ENCODE measurements at regions not wholly inside any gene's neighbourhood (a gene's known extent, or its start where the extent isn't known, plus 50 kb on each side); places are given as distances from the start of the nearest gene placed in this dataset.

DNA sequence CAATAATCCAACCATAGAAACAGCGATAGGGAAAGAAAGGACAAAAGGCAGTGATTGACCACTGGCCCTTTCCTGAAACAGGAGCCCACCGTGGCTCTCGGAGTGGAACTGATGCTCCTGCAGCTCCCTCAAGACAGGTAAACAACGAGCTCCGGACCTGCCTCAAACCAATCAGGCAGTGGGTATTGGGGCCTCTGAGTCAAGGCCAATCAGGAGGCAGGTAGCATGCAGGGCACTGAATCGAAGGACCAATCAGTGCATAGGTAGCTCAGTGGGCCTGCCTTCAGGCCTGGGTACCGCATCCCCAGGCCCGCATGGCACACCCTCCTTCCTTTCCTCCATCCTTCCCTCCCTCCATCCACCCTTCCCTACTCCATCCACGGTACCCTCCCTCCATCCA, 425.1 kb upstream of the MGMT start:
- H3K9ac ChIP-seq (ENCODE audit: low read depth in 1 of 2, low read length in 2 of 2), result no peak overlapping the region
- no peaks in the 10 kb centered on the region for H3K4me1 ChIP-seq (ENCODE audit: control insufficient read depth in 4 of 4, insufficient read depth in 4 of 4, low read length in 3 of 4)
- WGBS, result 94% methylated on average over 9 of the region's 9 CpGs
- no peak for TF ChIP-seq NR2F2 (IDR thresholded peaks at IDR 0.05)
- no peak for TF ChIP-seq YY1 (IDR thresholded peaks at IDR 0.05)
- no peak for TF ChIP-seq HNF4G (IDR thresholded peaks at IDR 0.05)
- TF ChIP-seq GABPA (IDR thresholded peaks at IDR 0.05 in 1 of 2, conservative IDR thresholded peaks at IDR 0.05 in 1 of 2), result no peak
- no peak for TF ChIP-seq EGR1 (IDR thresholded peaks at IDR 0.05; ENCODE audit: low read depth in 2 of 2)
- TF ChIP-seq RAD21 (IDR thresholded peaks at IDR 0.05), result no peak
- TF ChIP-seq, protein P1, sequence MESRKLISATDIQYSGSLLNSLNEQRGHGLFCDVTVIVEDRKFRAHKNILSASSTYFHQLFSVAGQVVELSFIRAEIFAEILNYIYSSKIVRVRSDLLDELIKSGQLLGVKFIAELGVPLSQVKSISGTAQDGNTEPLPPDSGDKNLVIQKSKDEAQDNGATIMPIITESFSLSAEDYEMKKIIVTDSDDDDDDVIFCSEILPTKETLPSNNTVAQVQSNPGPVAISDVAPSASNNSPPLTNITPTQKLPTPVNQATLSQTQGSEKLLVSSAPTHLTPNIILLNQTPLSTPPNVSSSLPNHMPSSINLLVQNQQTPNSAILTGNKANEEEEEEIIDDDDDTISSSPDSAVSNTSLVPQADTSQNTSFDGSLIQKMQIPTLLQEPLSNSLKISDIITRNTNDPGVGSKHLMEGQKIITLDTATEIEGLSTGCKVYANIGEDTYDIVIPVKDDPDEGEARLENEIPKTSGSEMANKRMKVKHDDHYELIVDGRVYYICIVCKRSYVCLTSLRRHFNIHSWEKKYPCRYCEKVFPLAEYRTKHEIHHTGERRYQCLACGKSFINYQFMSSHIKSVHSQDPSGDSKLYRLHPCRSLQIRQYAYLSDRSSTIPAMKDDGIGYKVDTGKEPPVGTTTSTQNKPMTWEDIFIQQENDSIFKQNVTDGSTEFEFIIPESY (IDR thresholded peaks at IDR 0.05), result no peak
- no peak for TF ChIP-seq JUND (IDR thresholded peaks at IDR 0.05)
- TF ChIP-seq, protein P2, sequence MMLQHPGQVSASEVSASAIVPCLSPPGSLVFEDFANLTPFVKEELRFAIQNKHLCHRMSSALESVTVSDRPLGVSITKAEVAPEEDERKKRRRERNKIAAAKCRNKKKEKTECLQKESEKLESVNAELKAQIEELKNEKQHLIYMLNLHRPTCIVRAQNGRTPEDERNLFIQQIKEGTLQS (IDR thresholded peaks at IDR 0.05), result no peak
- TF ChIP-seq FOXA2 (IDR thresholded peaks at IDR 0.05), result no peak
- TF ChIP-seq RXRA (IDR thresholded peaks at IDR 0.05), result no peak
- TF ChIP-seq FOXA1 (IDR thresholded peaks at IDR 0.05), result no peak
- TF ChIP-seq TAF1 (conservative IDR thresholded peaks at IDR 0.05), result no peak
- no peak for TF ChIP-seq SP1 (IDR thresholded peaks at IDR 0.05)
- TF ChIP-seq, protein P3, sequence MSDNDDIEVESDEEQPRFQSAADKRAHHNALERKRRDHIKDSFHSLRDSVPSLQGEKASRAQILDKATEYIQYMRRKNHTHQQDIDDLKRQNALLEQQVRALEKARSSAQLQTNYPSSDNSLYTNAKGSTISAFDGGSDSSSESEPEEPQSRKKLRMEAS (IDR thresholded peaks at IDR 0.05), result no peak
- no peak for TF ChIP-seq HNF4A (conservative IDR thresholded peaks at IDR 0.05)
- TF ChIP-seq, protein P4, sequence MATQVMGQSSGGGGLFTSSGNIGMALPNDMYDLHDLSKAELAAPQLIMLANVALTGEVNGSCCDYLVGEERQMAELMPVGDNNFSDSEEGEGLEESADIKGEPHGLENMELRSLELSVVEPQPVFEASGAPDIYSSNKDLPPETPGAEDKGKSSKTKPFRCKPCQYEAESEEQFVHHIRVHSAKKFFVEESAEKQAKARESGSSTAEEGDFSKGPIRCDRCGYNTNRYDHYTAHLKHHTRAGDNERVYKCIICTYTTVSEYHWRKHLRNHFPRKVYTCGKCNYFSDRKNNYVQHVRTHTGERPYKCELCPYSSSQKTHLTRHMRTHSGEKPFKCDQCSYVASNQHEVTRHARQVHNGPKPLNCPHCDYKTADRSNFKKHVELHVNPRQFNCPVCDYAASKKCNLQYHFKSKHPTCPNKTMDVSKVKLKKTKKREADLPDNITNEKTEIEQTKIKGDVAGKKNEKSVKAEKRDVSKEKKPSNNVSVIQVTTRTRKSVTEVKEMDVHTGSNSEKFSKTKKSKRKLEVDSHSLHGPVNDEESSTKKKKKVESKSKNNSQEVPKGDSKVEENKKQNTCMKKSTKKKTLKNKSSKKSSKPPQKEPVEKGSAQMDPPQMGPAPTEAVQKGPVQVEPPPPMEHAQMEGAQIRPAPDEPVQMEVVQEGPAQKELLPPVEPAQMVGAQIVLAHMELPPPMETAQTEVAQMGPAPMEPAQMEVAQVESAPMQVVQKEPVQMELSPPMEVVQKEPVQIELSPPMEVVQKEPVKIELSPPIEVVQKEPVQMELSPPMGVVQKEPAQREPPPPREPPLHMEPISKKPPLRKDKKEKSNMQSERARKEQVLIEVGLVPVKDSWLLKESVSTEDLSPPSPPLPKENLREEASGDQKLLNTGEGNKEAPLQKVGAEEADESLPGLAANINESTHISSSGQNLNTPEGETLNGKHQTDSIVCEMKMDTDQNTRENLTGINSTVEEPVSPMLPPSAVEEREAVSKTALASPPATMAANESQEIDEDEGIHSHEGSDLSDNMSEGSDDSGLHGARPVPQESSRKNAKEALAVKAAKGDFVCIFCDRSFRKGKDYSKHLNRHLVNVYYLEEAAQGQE (IDR thresholded peaks at IDR 0.05), result no peak
- TF ChIP-seq, protein P5, sequence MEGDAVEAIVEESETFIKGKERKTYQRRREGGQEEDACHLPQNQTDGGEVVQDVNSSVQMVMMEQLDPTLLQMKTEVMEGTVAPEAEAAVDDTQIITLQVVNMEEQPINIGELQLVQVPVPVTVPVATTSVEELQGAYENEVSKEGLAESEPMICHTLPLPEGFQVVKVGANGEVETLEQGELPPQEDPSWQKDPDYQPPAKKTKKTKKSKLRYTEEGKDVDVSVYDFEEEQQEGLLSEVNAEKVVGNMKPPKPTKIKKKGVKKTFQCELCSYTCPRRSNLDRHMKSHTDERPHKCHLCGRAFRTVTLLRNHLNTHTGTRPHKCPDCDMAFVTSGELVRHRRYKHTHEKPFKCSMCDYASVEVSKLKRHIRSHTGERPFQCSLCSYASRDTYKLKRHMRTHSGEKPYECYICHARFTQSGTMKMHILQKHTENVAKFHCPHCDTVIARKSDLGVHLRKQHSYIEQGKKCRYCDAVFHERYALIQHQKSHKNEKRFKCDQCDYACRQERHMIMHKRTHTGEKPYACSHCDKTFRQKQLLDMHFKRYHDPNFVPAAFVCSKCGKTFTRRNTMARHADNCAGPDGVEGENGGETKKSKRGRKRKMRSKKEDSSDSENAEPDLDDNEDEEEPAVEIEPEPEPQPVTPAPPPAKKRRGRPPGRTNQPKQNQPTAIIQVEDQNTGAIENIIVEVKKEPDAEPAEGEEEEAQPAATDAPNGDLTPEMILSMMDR (IDR thresholded peaks at IDR 0.05; ENCODE audit: low read depth, low read length, missing input control), result no peak
- H3K27ac ChIP-seq (ENCODE audit: low read depth in 1 of 2, low read length in 2 of 2), result no peak overlapping the region
- H3K27me3 ChIP-seq (ENCODE audit: control insufficient read depth in 4 of 4, insufficient read depth in 4 of 4, low read length in 3 of 4), result peaks cover 0 to 6% (median 0%) of the 10 kb centered on the region in 4 donors
- no peak for DNase-seq (ENCODE audit: low spot score)
- H3K4me3 ChIP-seq (ENCODE audit: low read depth in 1 of 3, low read length in 3 of 3), result no peak overlapping the region
- no peaks in the 10 kb centered on the region for H3K9me3 ChIP-seq (ENCODE audit: control insufficient read depth in 4 of 4, low read length in 3 of 4)
- H3K36me3 ChIP-seq (ENCODE audit: control insufficient read depth in 4 of 4, insufficient read depth in 3 of 4, low read depth in 1 of 4, low read length in 3 of 4), result no peaks in the 10 kb centered on the region

Measured in liver (tissue), 8 donors.